Osteoblast (primary cell): ENCODE measurements at regions not wholly inside any gene's neighbourhood (a gene's known extent, or its start where the extent isn't known, plus 50 kb on each side); places are given as distances from the start of the nearest gene placed in this dataset.

Experiments used
- DNase-seq: peaks from one replicate; pipeline ENCODE4 v3.0.0; 2011; ENCODE audit warnings: low spot score, mixed read lengths; ENCODE audit not compliant: insufficient read length; ENCODE audit errors: missing footprints
- H2AFZ ChIP-seq: 2 replicates; pipeline ENCODE4 v1.6.0; 2011; ENCODE audit warnings: mild to moderate bottlenecking, low read length
- H3K27ac ChIP-seq: 2 replicates; pipeline ENCODE4 v1.5.1; 2011; ENCODE audit warnings: mild to moderate bottlenecking, low read depth, low read length, moderate library complexity
- H3K27me3 ChIP-seq: 2 replicates; pipeline ENCODE4 v1.6.0; 2012; ENCODE audit warnings: mild to moderate bottlenecking, control low read depth, inconsistent platforms, low read length, moderate library complexity; ENCODE audit not compliant: insufficient read depth
- H3K36me3 ChIP-seq: 2 replicates; pipeline ENCODE4 v1.5.1; 2011; ENCODE audit warnings: mild to moderate bottlenecking, low read length, control low read depth, moderate library complexity; ENCODE audit not compliant: insufficient read depth
- H3K4me1 ChIP-seq: 2 replicates; pipeline ENCODE4 v1.5.1; 2011; ENCODE audit warnings: mild to moderate bottlenecking, low read length, control low read depth, moderate library complexity; ENCODE audit not compliant: insufficient read depth
- H3K4me2 ChIP-seq: 2 replicates; pipeline ENCODE4 v1.6.0; 2011; ENCODE audit warnings: mild to moderate bottlenecking, low read length; ENCODE audit not compliant: insufficient read depth
- H3K4me3 ChIP-seq: fragments of 200-600 bp; sonication (generic); 3 replicates; pipeline ENCODE4 v1.5.1; 2012; ENCODE audit warnings: mild to moderate bottlenecking, low read length, inconsistent platforms; ENCODE audit not compliant: insufficient read depth
- H3K79me2 ChIP-seq: 2 replicates; pipeline ENCODE4 v1.6.0; 2012; ENCODE audit warnings: mild to moderate bottlenecking, low read length, control low read depth, inconsistent platforms; ENCODE audit not compliant: insufficient read depth
- H3K9me3 ChIP-seq: 2 replicates; pipeline ENCODE4 v1.5.1; 2011; ENCODE audit warnings: low read depth, low read length, control low read depth
- H4K20me1 ChIP-seq: 2 replicates; pipeline ENCODE4 v1.6.0; 2012; ENCODE audit warnings: mild to moderate bottlenecking, low read length, control low read depth; ENCODE audit not compliant: insufficient read depth
- CTCF ChIP-seq: IDR thresholded peaks from 2 replicates; pipeline ENCODE4 v1.5.1; 2011; ENCODE audit warnings: mild to moderate bottlenecking, low read depth, low read length, moderate library complexity; ENCODE audit errors: extremely low read depth

GRCh38 chr22:22154040-22154439 is 90.5 kb upstream of the VPREB1 start:
- no peak overlapping the region for H3K4me3 ChIP-seq
- no peaks in the 10 kb centered on the region for H3K79me2 ChIP-seq
- H4K20me1 ChIP-seq, result no peaks in the 10 kb centered on the region
- H3K9me3 ChIP-seq, result no peaks in the 10 kb centered on the region
- H3K36me3 ChIP-seq, result no peaks in the 10 kb centered on the region
- H2AFZ ChIP-seq, result no peak overlapping the region
- no peak overlapping the region for H3K27ac ChIP-seq
- peaks cover 25% of the 10 kb centered on the region for H3K27me3 ChIP-seq
- H3K4me1 ChIP-seq, result no peaks in the 10 kb centered on the region
- H3K4me2 ChIP-seq, result no peak overlapping the region
- TF ChIP-seq CTCF, result no peak
- no peak for DNase-seq

GRCh38 chr22:22151308-22151707 is 93.3 kb upstream of the VPREB1 start:
- peaks cover 38% of the 10 kb centered on the region for H3K27me3 ChIP-seq

DNA sequence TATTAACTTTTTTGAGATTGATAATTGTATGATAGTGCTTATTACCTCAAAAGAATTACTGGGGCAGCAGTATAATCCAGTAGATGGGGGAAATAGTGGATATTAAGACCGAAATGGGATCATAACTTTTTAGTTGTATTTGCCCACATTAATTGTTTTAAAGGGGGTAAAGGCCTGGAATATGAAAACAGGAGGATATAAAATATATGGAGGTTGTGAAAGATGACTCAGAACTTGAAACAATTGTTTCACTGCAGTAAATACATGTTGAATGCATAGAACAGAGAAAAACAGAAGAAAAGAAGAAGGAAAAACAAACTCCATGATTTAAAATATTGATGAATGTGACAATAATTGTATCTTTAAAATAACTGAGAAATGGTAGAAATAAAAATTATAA is 94.1 kb upstream of the VPREB1 start:
- Histone ChIP-seq H3K36me3 (no peaks in the 10 kb centered on the region), H3K27me3 (peaks cover 39% of the 10 kb centered on the region), H3K79me2 (no peaks in the 10 kb centered on the region), H3K4me3 (no peak overlapping the region), H3K9me3 (no peaks in the 10 kb centered on the region), H3K27ac (no peak overlapping the region), H3K4me2 (no peak overlapping the region), H4K20me1 (no peaks in the 10 kb centered on the region), H2AFZ (no peak overlapping the region), H3K4me1 (no peaks in the 10 kb centered on the region)
- TF ChIP-seq CTCF, result no peak
- no peak for DNase-seq

More at GRCh38 chr22:22151308-22151707, 93.3 kb upstream of the VPREB1 start:
- H3K79me2 ChIP-seq, result no peaks in the 10 kb centered on the region
- DNase-seq, result no peak
- H3K4me2 ChIP-seq, result no peak overlapping the region
- TF ChIP-seq CTCF, result no peak
- H4K20me1 ChIP-seq, result no peaks in the 10 kb centered on the region
- H3K36me3 ChIP-seq, result no peaks in the 10 kb centered on the region
- no peaks in the 10 kb centered on the region for H3K4me1 ChIP-seq
- no peak overlapping the region for H2AFZ ChIP-seq
- no peaks in the 10 kb centered on the region for H3K9me3 ChIP-seq
- no peak overlapping the region for H3K4me3 ChIP-seq
- no peak overlapping the region for H3K27ac ChIP-seq

- Histone ChIP-seq H3K27ac (no peak overlapping the region), H3K36me3 (no peaks in the 10 kb centered on the region), H3K27me3 (peaks cover 39% of the 10 kb centered on the region), H3K4me2 (no peak overlapping the region), H3K4me1 (no peaks in the 10 kb centered on the region), H3K9me3 (no peaks in the 10 kb centered on the region), H3K4me3 (no peak overlapping the region), H2AFZ (no peak overlapping the region), H3K79me2 (no peaks in the 10 kb centered on the region), H4K20me1 (no peaks in the 10 kb centered on the region)
- TF ChIP-seq CTCF, result no peak
- DNase-seq, result no peak
These were observed 95.7 kb upstream of the VPREB1 start for GRCh38 chr22:22148905-22149304.
